ENCODE measurements at regions not wholly inside any gene's neighbourhood (a gene's known extent, or its start where the extent isn't known, plus 50 kb on each side); places are given as distances from the start of the nearest gene placed in this dataset.

GRCh38 chr12:4164188-4164558 is 109.4 kb upstream of the CCND2 start:
- H3K27me3 ChIP-seq (ENCODE audit: control insufficient read depth in 1 of 2, insufficient read depth in 2 of 2, low read length in 2 of 2), result no peaks in the 10 kb centered on the region
- no TSS peak for BruUV-seq (replicated peaks)
- no peak overlapping the region for H3K9ac ChIP-seq (ENCODE audit: insufficient read depth, low read depth, low read length)
- no peaks in the 10 kb centered on the region for H3K36me3 ChIP-seq (replicated peaks in 1 of 2; ENCODE audit: control insufficient read depth in 1 of 2, insufficient read depth in 2 of 2, low read length in 2 of 2)
- no peak overlapping the region for H3K4me3 ChIP-seq (replicated peaks in 1 of 3; ENCODE audit: insufficient read depth in 1 of 3, low read depth in 2 of 3, low read length in 3 of 3)
- intact Hi-C loops (cut with micrococcal nuclease; ENCODE audit: unreplicated experiment) (no loop called here), in situ Hi-C loops (cut with HindIII; ENCODE audit: extremely low pct_ligation_motif_present, low pct_unique_long_range_greater_than_20kb) (no loop called here)
- no peak overlapping the region for H3K27ac ChIP-seq (ENCODE audit: extremely low read length, insufficient read depth, low read length)
- no peaks in the 10 kb centered on the region for H4K20me1 ChIP-seq (ENCODE audit: insufficient read depth, low read length)
- TF ChIP-seq FOXP4 (CRISPR knock-in tag; IDR thresholded peaks at IDR 0.05) (no peak), CC2D1A (CRISPR knock-in tag; IDR thresholded peaks at IDR 0.05) (no peak), HOXA5 (CRISPR knock-in tag; IDR thresholded peaks at IDR 0.05) (no peak), THRA (CRISPR knock-in tag; IDR thresholded peaks at IDR 0.05; ENCODE audit: borderline replicate concordance) (no peak), ZBTB40 (IDR thresholded peaks at IDR 0.05) (no peak), ZBTB40 (CRISPR knock-in tag; IDR thresholded peaks at IDR 0.05) (no peak), ZBTB7A (CRISPR knock-in tag; IDR thresholded peaks at IDR 0.05) (no peak), PAF1 (CRISPR knock-in tag; IDR thresholded peaks at IDR 0.05) (no peak), ZNF121 (CRISPR knock-in tag; IDR thresholded peaks at IDR 0.05) (no peak)
- 63% methylated on average over 12 of the region's 12 CpGs for WGBS (ENCODE audit: low lambda C conversion rate)
- DNase-seq (ENCODE audit: low spot score) (no peak), FAIRE-seq (no peak), ATAC-seq (no peak)
- H3K9me3 ChIP-seq (ENCODE audit: low read length), result no peaks in the 10 kb centered on the region
- CTCF ChIA-PET (ENCODE audit: low intra/inter-chr PET ratio, low total read pairs), result no interaction called here
- H3K4me1 ChIP-seq (ENCODE audit: insufficient read depth, low read length), result no peaks in the 10 kb centered on the region
- POLR2A ChIA-PET, result no interaction called here
- H2AFZ ChIP-seq (ENCODE audit: low read length), result no peak overlapping the region
- no peak overlapping the region for H3K4me2 ChIP-seq (ENCODE audit: low read depth, low read length)
- no peaks in the 10 kb centered on the region for H3K79me2 ChIP-seq (ENCODE audit: insufficient read depth, low read length)
